Stimulated activated CD4-positive, alpha-beta T cell treated with anti-CD3 and anti-CD28 coated beads, Interleukin-2, amount 100 ng/mL, for 48 hours (primary cell): ENCODE measurements at regions not wholly inside any gene's neighbourhood (a gene's known extent, or its start where the extent isn't known, plus 50 kb on each side); places are given as distances from the start of the nearest gene placed in this dataset.
A peak's percentile ranks its signal among the peaks of the same experiment; 100 is the strongest.
"Not testable (repeated sequence)": the region's sequence is repeated elsewhere in the genome, so short reads cannot be mapped to it uniquely, and the experiment has no call there.

ENCODE experiments used
- DNase-seq, 2 donors: peaks; one replicate each; pipeline ENCODE4 v3.0.0-alpha.2; 2020

- DNase-seq: no peak
Measured at GRCh38 chr1:228546541-228547463, 59.6 kb downstream of the RNF187 start.

- DNase-seq: no peak
Measured at GRCh38 chr1:228547464-228547792, 60.2 kb downstream of the RNF187 start.

- no peak for DNase-seq
Measured at GRCh38 chr1:228548788-228549187, 61.6 kb downstream of the RNF187 start.

- no peak for DNase-seq
Measured at GRCh38 chr1:228552596-228553176, 65.5 kb downstream of the RNF187 start.

- no peak for DNase-seq
Measured at GRCh38 chr1:228554107-228554506, 66.9 kb downstream of the RNF187 start.

- DNase-seq: peak; percentile 6 to 39
Measured at GRCh38 chr1:228555074-228555994, 68.2 kb downstream of the RNF187 start.

- DNase-seq: not testable (repeated sequence)
Measured at GRCh38 chr1:228556634-228557430, 69.7 kb downstream of the RNF187 start.
